Activated CD8-positive, alpha-beta memory T cell treated with anti-CD3 and anti-CD28 coated beads, Interleukin-2, amount 50 U/mL, for 1 hour (primary cell): ENCODE measurements at regions not wholly inside any gene's neighbourhood (a gene's known extent, or its start where the extent isn't known, plus 50 kb on each side); places are given as distances from the start of the nearest gene placed in this dataset.
"Not testable (repeated sequence)": the region's sequence is repeated elsewhere in the genome, so short reads cannot be mapped to it uniquely, and the experiment has no call there.

ENCODE experiments used
- DNase-seq: peaks from one replicate; pipeline ENCODE4 v3.0.0-alpha.2; 2020; ENCODE audit errors: extremely low read depth

- no peak for DNase-seq
Observed at GRCh38 chr6:21742238-21742660, 148.7 kb downstream of the SOX4 start.

- DNase-seq: no peak
Observed at GRCh38 chr6:21744331-21744730, 150.8 kb downstream of the SOX4 start.

GRCh38 chr6:21745543-21746337 is 152.2 kb downstream of the SOX4 start:
- DNase-seq: no peak

- DNase-seq: no peak
Observed at GRCh38 chr6:21747441-21747840, 153.9 kb downstream of the SOX4 start.

GRCh38 chr6:21748343-21749056 is 154.9 kb downstream of the SOX4 start:
- DNase-seq: no peak

- no peak for DNase-seq
Observed at GRCh38 chr6:21749754-21750153, 156.2 kb downstream of the SOX4 start.

GRCh38 chr6:21750575-21750974 is 157.0 kb downstream of the SOX4 start:
- no peak for DNase-seq

GRCh38 chr6:21751608-21752007 is 158.1 kb downstream of the SOX4 start:
- no peak for DNase-seq

- no peak for DNase-seq
Observed at GRCh38 chr6:21752054-21752811, 158.7 kb downstream of the SOX4 start.

- no peak for DNase-seq
Observed at GRCh38 chr6:21753241-21754108, 159.9 kb downstream of the SOX4 start.

GRCh38 chr6:21754891-21755290 is 161.3 kb downstream of the SOX4 start:
- no peak for DNase-seq

- DNase-seq: no peak
Observed at GRCh38 chr6:21756487-21756886, 162.9 kb downstream of the SOX4 start.

GRCh38 chr6:21757392-21757791 is 163.8 kb downstream of the SOX4 start:
- not testable (repeated sequence) for DNase-seq

GRCh38 chr6:21759721-21760120 is 166.2 kb downstream of the SOX4 start:
- DNase-seq: no peak

GRCh38 chr6:21761053-21761730 is 167.6 kb downstream of the SOX4 start:
- not testable (repeated sequence) for DNase-seq

GRCh38 chr6:21764989-21765388 is 171.4 kb downstream of the SOX4 start:
- no peak for DNase-seq

GRCh38 chr6:21767891-21768648 is 174.5 kb downstream of the SOX4 start:
- no peak for DNase-seq

GRCh38 chr6:21769405-21769861 is 175.9 kb downstream of the SOX4 start:
- no peak for DNase-seq

- DNase-seq: no peak
Observed at GRCh38 chr6:21769968-21770367, 176.4 kb downstream of the SOX4 start.
